SK-N-SH (cell line): ENCODE measurements at regions not wholly inside any gene's neighbourhood (a gene's known extent, or its start where the extent isn't known, plus 50 kb on each side); places are given as distances from the start of the nearest gene placed in this dataset.

Experiments used
- CTCF ChIP-seq: fragments of 200-600 bp; sonication (generic); IDR thresholded peaks from 2 replicates; pipeline ENCODE4 v1.6.1; 2017; ENCODE audit warnings: antibody characterized with exemption, mild to moderate bottlenecking, moderate library complexity
- ELF1 ChIP-seq: IDR thresholded peaks from 2 replicates; pipeline ENCODE4 v1.4.0; 2012
- FOSL2 ChIP-seq: IDR thresholded peaks from 2 replicates; pipeline ENCODE4 v1.4.0; 2012; ENCODE audit warnings: low read depth, mild to moderate bottlenecking, moderate library complexity, borderline replicate concordance
- RCOR1 ChIP-seq: fragments of 150-350 bp; IDR thresholded peaks from 2 replicates; pipeline ENCODE4 v1.6.1; 2017; ENCODE audit warnings: antibody characterized with exemption, low read length
- RFX5 ChIP-seq: IDR thresholded peaks from 2 replicates; pipeline ENCODE4 v1.6.1; 2012; ENCODE audit warnings: mild to moderate bottlenecking, improper control_type of control experiment, low read length
- SMC3 ChIP-seq: IDR thresholded peaks from 2 replicates; pipeline ENCODE4 v1.6.1; 2012; ENCODE audit warnings: low read depth, low read length, improper control_type of control experiment
- TAF1 ChIP-seq: IDR thresholded peaks from 2 replicates; pipeline ENCODE4 v1.6.1; 2012; ENCODE audit warnings: low read depth, mild to moderate bottlenecking, low read length, moderate library complexity, borderline replicate concordance
- TF ChIP-seq, protein P1 (sequence below): IDR thresholded peaks from 2 replicates; pipeline ENCODE4 v1.6.1; 2012; ENCODE audit warnings: mild to moderate bottlenecking, low read depth, low read length, moderate library complexity

GRCh38 chr6:141963543-141964295, 169.0 kb upstream of the GJE1 start:
- TF ChIP-seq CTCF (no peak), SMC3 (no peak), RFX5 (no peak), TAF1 (no peak), ELF1 (no peak), FOSL2 (no peak), RCOR1 (no peak)
- TF ChIP-seq, protein P1, sequence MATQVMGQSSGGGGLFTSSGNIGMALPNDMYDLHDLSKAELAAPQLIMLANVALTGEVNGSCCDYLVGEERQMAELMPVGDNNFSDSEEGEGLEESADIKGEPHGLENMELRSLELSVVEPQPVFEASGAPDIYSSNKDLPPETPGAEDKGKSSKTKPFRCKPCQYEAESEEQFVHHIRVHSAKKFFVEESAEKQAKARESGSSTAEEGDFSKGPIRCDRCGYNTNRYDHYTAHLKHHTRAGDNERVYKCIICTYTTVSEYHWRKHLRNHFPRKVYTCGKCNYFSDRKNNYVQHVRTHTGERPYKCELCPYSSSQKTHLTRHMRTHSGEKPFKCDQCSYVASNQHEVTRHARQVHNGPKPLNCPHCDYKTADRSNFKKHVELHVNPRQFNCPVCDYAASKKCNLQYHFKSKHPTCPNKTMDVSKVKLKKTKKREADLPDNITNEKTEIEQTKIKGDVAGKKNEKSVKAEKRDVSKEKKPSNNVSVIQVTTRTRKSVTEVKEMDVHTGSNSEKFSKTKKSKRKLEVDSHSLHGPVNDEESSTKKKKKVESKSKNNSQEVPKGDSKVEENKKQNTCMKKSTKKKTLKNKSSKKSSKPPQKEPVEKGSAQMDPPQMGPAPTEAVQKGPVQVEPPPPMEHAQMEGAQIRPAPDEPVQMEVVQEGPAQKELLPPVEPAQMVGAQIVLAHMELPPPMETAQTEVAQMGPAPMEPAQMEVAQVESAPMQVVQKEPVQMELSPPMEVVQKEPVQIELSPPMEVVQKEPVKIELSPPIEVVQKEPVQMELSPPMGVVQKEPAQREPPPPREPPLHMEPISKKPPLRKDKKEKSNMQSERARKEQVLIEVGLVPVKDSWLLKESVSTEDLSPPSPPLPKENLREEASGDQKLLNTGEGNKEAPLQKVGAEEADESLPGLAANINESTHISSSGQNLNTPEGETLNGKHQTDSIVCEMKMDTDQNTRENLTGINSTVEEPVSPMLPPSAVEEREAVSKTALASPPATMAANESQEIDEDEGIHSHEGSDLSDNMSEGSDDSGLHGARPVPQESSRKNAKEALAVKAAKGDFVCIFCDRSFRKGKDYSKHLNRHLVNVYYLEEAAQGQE: no peak
